Fibroblast of the aortic adventitia (primary cell): ENCODE measurements at regions not wholly inside any gene's neighbourhood (a gene's known extent, or its start where the extent isn't known, plus 50 kb on each side); places are given as distances from the start of the nearest gene placed in this dataset.

Experiments
- DNase-seq: peaks from one replicate; pipeline ENCODE4 v3.0.0-alpha.2; 2010; ENCODE audit warnings: low read depth
- H3K4me3 ChIP-seq: 2 replicates; pipeline ENCODE4 v1.5.1; 2011; ENCODE audit warnings: low read depth, mild to moderate bottlenecking, control low read depth, low read length, moderate library complexity
- TF ChIP-seq, protein P1 (sequence below): IDR thresholded peaks from 2 replicates; pipeline ENCODE4 v1.5.1; 2011; ENCODE audit warnings: mild to moderate bottlenecking, low read length, control low read depth, inconsistent platforms; ENCODE audit not compliant: insufficient read depth

DNA sequence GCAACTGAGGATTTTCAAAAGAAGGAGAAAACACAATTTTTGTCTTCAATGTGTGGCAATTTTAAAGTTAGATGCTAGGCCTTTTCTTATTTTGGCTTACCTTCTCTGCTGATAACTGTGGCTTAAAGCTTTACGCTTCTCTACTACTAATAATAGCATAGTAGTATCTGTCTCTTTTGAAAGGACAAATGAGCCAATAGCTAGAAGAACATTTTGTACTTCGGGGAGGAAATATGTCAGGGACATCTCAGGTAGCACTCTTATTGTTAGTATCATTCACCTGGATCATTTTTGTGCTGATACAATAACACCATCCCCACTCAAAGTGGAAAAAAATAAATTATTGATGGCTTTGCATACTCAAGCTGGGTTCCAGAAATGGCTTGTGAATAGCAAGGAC, 586.1 kb upstream of the TBL1XR1 start:
- H3K4me3 ChIP-seq = no peak overlapping the region
- TF ChIP-seq, protein P1, sequence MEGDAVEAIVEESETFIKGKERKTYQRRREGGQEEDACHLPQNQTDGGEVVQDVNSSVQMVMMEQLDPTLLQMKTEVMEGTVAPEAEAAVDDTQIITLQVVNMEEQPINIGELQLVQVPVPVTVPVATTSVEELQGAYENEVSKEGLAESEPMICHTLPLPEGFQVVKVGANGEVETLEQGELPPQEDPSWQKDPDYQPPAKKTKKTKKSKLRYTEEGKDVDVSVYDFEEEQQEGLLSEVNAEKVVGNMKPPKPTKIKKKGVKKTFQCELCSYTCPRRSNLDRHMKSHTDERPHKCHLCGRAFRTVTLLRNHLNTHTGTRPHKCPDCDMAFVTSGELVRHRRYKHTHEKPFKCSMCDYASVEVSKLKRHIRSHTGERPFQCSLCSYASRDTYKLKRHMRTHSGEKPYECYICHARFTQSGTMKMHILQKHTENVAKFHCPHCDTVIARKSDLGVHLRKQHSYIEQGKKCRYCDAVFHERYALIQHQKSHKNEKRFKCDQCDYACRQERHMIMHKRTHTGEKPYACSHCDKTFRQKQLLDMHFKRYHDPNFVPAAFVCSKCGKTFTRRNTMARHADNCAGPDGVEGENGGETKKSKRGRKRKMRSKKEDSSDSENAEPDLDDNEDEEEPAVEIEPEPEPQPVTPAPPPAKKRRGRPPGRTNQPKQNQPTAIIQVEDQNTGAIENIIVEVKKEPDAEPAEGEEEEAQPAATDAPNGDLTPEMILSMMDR = no peak
- DNase-seq = no peak

GRCh38 chr3:177783767-177784166, 586.5 kb upstream of the TBL1XR1 start:
- H3K4me3 ChIP-seq = no peak overlapping the region
- no peak for DNase-seq
- TF ChIP-seq, protein P1 = no peak

GRCh38 chr3:177787279-177788041, 590.2 kb upstream of the TBL1XR1 start:
- DNase-seq = no peak
- TF ChIP-seq, protein P1 = no peak
- H3K4me3 ChIP-seq = no peak overlapping the region

DNA sequence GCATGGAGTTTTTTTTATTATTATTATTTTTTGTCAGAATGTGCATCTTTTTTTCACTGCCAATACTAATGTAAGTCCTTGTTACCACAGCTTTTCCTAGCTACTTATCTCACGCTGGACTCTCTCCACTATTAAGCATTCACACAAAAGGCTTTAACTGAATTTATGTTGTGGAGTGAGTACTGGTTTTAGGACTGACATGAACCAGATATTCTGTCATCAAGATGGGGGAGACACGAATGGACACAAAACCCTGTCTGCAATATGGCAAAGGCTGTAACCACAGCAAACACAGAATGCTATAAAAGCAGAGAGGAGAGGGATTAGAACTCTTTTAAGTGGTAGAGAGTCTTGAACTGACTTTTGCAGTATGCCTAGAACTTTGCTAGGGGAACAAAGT, 592.2 kb upstream of the TBL1XR1 start:
- TF ChIP-seq, protein P1 = no peak
- no peak for DNase-seq
- H3K4me3 ChIP-seq = no peak overlapping the region

- H3K4me3 ChIP-seq = no peak overlapping the region
- peak; percentile 38 for DNase-seq
- TF ChIP-seq, protein P1 = no peak
These were observed 595.2 kb upstream of the TBL1XR1 start for GRCh38 chr3:177792311-177793030.

GRCh38 chr3:177793451-177793850, 596.2 kb upstream of the TBL1XR1 start:
- H3K4me3 ChIP-seq = no peak overlapping the region
- TF ChIP-seq, protein P1 = no peak
- no peak for DNase-seq
